GM13977 (cell line): ENCODE measurements at regions not wholly inside any gene's neighbourhood (a gene's known extent, or its start where the extent isn't known, plus 50 kb on each side); places are given as distances from the start of the nearest gene placed in this dataset.
A peak's percentile ranks its signal among the peaks of the same experiment; 100 is the strongest.

Source experiments
- DNase-seq: peaks from one replicate; pipeline ENCODE4 v3.0.0; 2012; ENCODE audit warnings: low spot score
- CTCF ChIP-seq: IDR thresholded peaks from 2 replicates; pipeline ENCODE4 v1.5.1; 2012; ENCODE audit warnings: mild to moderate bottlenecking, control low read depth; ENCODE audit not compliant: insufficient read depth; ENCODE audit errors: extremely low read depth, missing control alignments
- in situ Hi-C: fragments of 300-500 bp; cut with MboI; formaldehyde crosslinking; loops from one replicate; pipeline ENCODE4 v1.12.0; 2022; ENCODE audit warnings: low sequenced_read_pairs, low pct_unique_long_range_greater_than_20kb, mixed read lengths, inconsistent platforms; ENCODE audit not compliant: unreplicated experiment

- in situ Hi-C loops = no loop called here
- no peak for TF ChIP-seq CTCF
- peak; percentile 36 for DNase-seq
Observed at GRCh38 chr4:183797445-183798300, 107.4 kb upstream of the STOX2 start.

- in situ Hi-C loops = no loop called here
- TF ChIP-seq CTCF = no peak
- no peak for DNase-seq
Observed at GRCh38 chr4:183798301-183799253, 106.5 kb upstream of the STOX2 start.

- in situ Hi-C loops = no loop called here
- TF ChIP-seq CTCF = no peak
- no peak for DNase-seq
Observed at GRCh38 chr4:183801457-183802165, 103.5 kb upstream of the STOX2 start.

- TF ChIP-seq CTCF = no peak
- in situ Hi-C loops = no loop called here
- DNase-seq = no peak
Observed at GRCh38 chr4:183806341-183806740, 98.8 kb upstream of the STOX2 start.

- no peak for DNase-seq
- no peak for TF ChIP-seq CTCF
- in situ Hi-C loops = no loop called here
Observed at GRCh38 chr4:183807420-183808096, 97.5 kb upstream of the STOX2 start.

GRCh38 chr4:183808097-183808456 lies 97.0 kb upstream of the STOX2 start:
- in situ Hi-C loops = no loop called here
- no peak for TF ChIP-seq CTCF
- no peak for DNase-seq
